ENCODE measurements at regions not wholly inside any gene's neighbourhood (a gene's known extent, or its start where the extent isn't known, plus 50 kb on each side); places are given as distances from the start of the nearest gene placed in this dataset.

GRCh38 chr11:57116654-57117053 is 65.1 kb upstream of the LRRC55 start:
- TF ChIP-seq, protein P1, sequence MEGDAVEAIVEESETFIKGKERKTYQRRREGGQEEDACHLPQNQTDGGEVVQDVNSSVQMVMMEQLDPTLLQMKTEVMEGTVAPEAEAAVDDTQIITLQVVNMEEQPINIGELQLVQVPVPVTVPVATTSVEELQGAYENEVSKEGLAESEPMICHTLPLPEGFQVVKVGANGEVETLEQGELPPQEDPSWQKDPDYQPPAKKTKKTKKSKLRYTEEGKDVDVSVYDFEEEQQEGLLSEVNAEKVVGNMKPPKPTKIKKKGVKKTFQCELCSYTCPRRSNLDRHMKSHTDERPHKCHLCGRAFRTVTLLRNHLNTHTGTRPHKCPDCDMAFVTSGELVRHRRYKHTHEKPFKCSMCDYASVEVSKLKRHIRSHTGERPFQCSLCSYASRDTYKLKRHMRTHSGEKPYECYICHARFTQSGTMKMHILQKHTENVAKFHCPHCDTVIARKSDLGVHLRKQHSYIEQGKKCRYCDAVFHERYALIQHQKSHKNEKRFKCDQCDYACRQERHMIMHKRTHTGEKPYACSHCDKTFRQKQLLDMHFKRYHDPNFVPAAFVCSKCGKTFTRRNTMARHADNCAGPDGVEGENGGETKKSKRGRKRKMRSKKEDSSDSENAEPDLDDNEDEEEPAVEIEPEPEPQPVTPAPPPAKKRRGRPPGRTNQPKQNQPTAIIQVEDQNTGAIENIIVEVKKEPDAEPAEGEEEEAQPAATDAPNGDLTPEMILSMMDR (IDR thresholded peaks at IDR 0.05; ENCODE audit: insufficient read depth, low read depth, low read length), result peak; percentile 60
- H3K4me3 ChIP-seq (ENCODE audit: low read depth, low read length), result no peak overlapping the region
- DNase-seq (ENCODE audit: low read depth), result peak; percentile 52

DNA sequence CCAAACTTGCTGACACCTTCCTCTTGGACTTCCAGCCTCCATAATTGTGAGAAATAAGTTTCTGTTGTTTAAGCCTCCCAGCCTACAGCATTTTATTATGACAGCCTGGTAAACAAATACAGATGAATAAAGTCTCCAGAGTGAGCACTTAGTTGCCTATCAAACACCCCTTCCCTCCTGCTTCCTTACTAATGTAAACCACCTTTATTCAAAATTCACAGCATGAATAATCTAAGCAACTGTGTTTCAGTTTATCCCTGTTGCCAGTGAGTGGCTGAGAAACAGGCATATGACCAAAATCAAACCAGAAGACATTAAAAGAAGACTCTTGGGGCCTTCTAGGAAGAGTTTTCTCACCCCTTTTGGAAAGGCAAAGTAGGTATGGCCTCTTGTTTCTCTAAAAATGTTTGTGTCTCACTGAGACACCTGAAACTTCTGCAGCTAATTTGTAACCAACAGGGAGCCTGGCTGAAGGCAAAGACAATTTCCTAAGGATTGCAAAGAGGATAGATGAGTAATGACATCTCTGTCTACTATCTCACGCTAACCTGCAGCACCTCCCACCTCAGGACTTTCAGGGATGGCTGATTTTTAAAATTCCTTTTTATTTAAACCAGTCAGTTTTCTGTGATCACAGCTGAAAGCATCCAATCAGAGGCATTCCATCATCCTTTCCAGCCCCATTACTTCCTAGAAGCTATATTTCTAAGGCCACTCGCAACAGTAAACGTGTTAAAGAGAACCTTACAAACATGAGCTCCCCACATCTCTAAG is 61.4 kb upstream of the LRRC55 start:
- no peak overlapping the region for H3K4me3 ChIP-seq (ENCODE audit: low read depth, low read length)
- DNase-seq (ENCODE audit: low read depth), result no peak
- TF ChIP-seq, protein P1 (IDR thresholded peaks at IDR 0.05; ENCODE audit: insufficient read depth, low read depth, low read length), result no peak

DNA sequence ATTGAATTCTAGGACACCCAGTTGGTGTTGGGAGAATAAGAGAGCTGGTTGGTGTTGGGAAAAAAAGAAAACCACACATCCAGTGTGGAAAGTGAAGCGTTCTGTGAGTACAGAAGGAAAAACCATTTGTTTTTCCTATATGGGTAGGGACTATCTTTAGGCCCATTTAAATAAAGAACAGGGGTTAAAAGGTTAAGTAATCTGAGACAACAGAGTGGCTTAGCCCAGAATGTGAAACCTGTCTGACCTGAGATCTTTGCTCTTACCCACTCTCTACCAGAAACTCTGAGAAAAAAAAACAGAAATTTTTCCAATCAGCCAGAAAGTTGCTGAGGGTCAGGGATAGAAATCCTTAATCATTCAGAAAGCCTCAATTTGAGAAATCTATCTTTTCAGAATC is 59.8 kb upstream of the LRRC55 start:
- no peak for DNase-seq (ENCODE audit: low read depth)
- TF ChIP-seq, protein P1 (IDR thresholded peaks at IDR 0.05; ENCODE audit: insufficient read depth, low read depth, low read length), result no peak
- H3K4me3 ChIP-seq (ENCODE audit: low read depth, low read length), result no peak overlapping the region

- DNase-seq (ENCODE audit: low read depth), result no peak
- TF ChIP-seq, protein P1 (IDR thresholded peaks at IDR 0.05; ENCODE audit: insufficient read depth, low read depth, low read length), result no peak
- H3K4me3 ChIP-seq (ENCODE audit: low read depth, low read length), result no peak overlapping the region
Observed at GRCh38 chr11:57123590-57123989, 58.2 kb upstream of the LRRC55 start.

- TF ChIP-seq, protein P1 (IDR thresholded peaks at IDR 0.05; ENCODE audit: insufficient read depth, low read depth, low read length), result no peak
- DNase-seq (ENCODE audit: low read depth), result no peak
- H3K4me3 ChIP-seq (ENCODE audit: low read depth, low read length), result no peak overlapping the region
Observed at GRCh38 chr11:57124505-57124904, 57.2 kb upstream of the LRRC55 start.

DNA sequence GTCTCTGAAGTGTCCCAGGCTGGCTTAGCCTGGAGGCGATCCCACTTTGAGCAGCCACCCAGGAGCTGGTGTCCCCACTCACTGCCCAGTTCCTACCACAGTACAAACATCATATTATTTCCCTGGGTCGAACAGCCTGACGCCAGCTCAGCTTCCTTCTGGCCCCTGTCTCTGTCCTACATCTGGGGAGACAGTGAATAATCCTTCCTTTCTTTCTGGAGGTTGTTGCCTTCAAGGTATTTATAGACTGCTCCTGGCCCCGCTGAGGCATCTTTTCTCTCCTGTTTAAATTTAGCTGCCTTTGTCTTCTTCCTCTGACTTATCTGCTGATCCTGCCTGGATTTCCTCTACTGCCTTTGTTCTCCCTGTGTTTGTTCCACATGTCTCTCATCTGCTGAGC is 56.8 kb upstream of the LRRC55 start:
- no peak for DNase-seq (ENCODE audit: low read depth)
- TF ChIP-seq, protein P1 (IDR thresholded peaks at IDR 0.05; ENCODE audit: insufficient read depth, low read depth, low read length), result no peak
- H3K4me3 ChIP-seq (ENCODE audit: low read depth, low read length), result no peak overlapping the region

Data from fibroblast of villous mesenchyme (primary cell).